ENCODE measurements at regions not wholly inside any gene's neighbourhood (a gene's known extent, or its start where the extent isn't known, plus 50 kb on each side); places are given as distances from the start of the nearest gene placed in this dataset.

- no peak overlapping the region for H3K18ac ChIP-seq (ENCODE audit: insufficient read length, low read depth, low read length)
- H3K27me3 Mint-ChIP-seq (ENCODE audit: low read depth), result peaks cover 100% of the 10 kb centered on the region
- peaks cover 14% of the 10 kb centered on the region; the same call in 1 of the 2 replicates for H3K27me3 ChIP-seq (ENCODE audit: insufficient read depth, low read length)
- H2BK120ac ChIP-seq (ENCODE audit: low read depth, low read length, poor library complexity, severe bottlenecking), result no peak overlapping the region
- no peak overlapping the region for H3K56ac ChIP-seq (ENCODE audit: insufficient read length, low read depth, low read length)
- no peak overlapping the region for H3K9ac ChIP-seq (ENCODE audit: extremely low read depth, insufficient read length, low read length)
- H2BK15ac ChIP-seq (ENCODE audit: low read depth, low read length), result no peak overlapping the region
- peak overlapping the region in 1 of 2 experiments; percentile 14; a peak in 1 of 5 replicates for H3K4me3 Mint-ChIP-seq
- H3K14ac ChIP-seq (ENCODE audit: insufficient read depth, low read length), result no peak overlapping the region
- no peak overlapping the region for H3T11ph ChIP-seq (ENCODE audit: low read length)
- H2BK5ac ChIP-seq (ENCODE audit: insufficient read length, low read length), result no peak overlapping the region
- peak; percentile 56 for DNase-seq
- WGBS (ENCODE audit: extremely low coverage, insufficient read length, low lambda C conversion rate), result no CpG with 5 or more reads among the region's 16 CpGs
- no peak overlapping the region for H2BK12ac ChIP-seq (ENCODE audit: insufficient read length, low read depth, low read length)
- H3K4me1 Mint-ChIP-seq, result peaks cover 32 to 40% of the 10 kb centered on the region in 2 experiments
- H3K36me3 Mint-ChIP-seq (ENCODE audit: insufficient read depth in 1 of 3, low read depth in 3 of 3), result peaks cover 0 to 9% (median 6%) of the 10 kb centered on the region in 3 experiments; a peak in 5 of 7 replicates
- peaks cover 7% of the 10 kb centered on the region for H3K9me3 ChIP-seq (ENCODE audit: control insufficient read depth, low read depth, low read length)
- H3K27ac ChIP-seq (ENCODE audit: insufficient read length, low read depth, low read length), result no peak overlapping the region
- H4K8ac ChIP-seq (replicated peaks; ENCODE audit: insufficient read length, low read depth, low read length), result no peak overlapping the region
- H4K91ac ChIP-seq (ENCODE audit: insufficient read length, low read depth, low read length), result no peak overlapping the region
- TF ChIP-seq, protein P1, sequence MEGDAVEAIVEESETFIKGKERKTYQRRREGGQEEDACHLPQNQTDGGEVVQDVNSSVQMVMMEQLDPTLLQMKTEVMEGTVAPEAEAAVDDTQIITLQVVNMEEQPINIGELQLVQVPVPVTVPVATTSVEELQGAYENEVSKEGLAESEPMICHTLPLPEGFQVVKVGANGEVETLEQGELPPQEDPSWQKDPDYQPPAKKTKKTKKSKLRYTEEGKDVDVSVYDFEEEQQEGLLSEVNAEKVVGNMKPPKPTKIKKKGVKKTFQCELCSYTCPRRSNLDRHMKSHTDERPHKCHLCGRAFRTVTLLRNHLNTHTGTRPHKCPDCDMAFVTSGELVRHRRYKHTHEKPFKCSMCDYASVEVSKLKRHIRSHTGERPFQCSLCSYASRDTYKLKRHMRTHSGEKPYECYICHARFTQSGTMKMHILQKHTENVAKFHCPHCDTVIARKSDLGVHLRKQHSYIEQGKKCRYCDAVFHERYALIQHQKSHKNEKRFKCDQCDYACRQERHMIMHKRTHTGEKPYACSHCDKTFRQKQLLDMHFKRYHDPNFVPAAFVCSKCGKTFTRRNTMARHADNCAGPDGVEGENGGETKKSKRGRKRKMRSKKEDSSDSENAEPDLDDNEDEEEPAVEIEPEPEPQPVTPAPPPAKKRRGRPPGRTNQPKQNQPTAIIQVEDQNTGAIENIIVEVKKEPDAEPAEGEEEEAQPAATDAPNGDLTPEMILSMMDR (conservative IDR thresholded peaks at IDR 0.05), result no peak
- no peak overlapping the region for H4K5ac ChIP-seq (ENCODE audit: insufficient read length, low read depth, low read length)
- H3K79me1 ChIP-seq (ENCODE audit: insufficient read depth, low read depth, low read length, poor library complexity, severe bottlenecking), result no peaks in the 10 kb centered on the region
- peak overlapping the region in 1 of 3 experiments; percentile 78; a peak in 2 of 7 replicates for H3K27ac Mint-ChIP-seq
- no peaks in the 10 kb centered on the region for H3K23me2 ChIP-seq (ENCODE audit: insufficient read length, low read depth, low read length, poor library complexity, severe bottlenecking)
- H2BK20ac ChIP-seq (ENCODE audit: low read depth, low read length, poor library complexity, severe bottlenecking), result no peak overlapping the region
- no peaks in the 10 kb centered on the region for H4K20me1 ChIP-seq (ENCODE audit: control insufficient read depth, insufficient read depth, insufficient read length)
- H3K4me2 ChIP-seq (ENCODE audit: insufficient read depth, insufficient read length, low read length), result no peak overlapping the region
- H3K79me2 ChIP-seq (ENCODE audit: insufficient read depth, low read length), result no peaks in the 10 kb centered on the region
- H3K9me3 Mint-ChIP-seq, result peaks cover 69 to 84% of the 10 kb centered on the region in 2 experiments
- H3K4me1 ChIP-seq (ENCODE audit: insufficient read depth, low read length), result peaks cover 10% of the 10 kb centered on the region; the same call in 1 of the 2 replicates
- no peak overlapping the region for H2AK5ac ChIP-seq (ENCODE audit: insufficient read length, low read length)
- H3K4ac ChIP-seq (ENCODE audit: low read depth, low read length), result no peak overlapping the region
- no peak overlapping the region for H3K23ac ChIP-seq (ENCODE audit: insufficient read length, low read depth, low read length)
- no peak overlapping the region for H2AFZ ChIP-seq (ENCODE audit: low read length)
These were observed 112.9 kb upstream of the PJA1 start for GRCh38 chrX:69278031-69278687.
